MM.1S (cell line): ENCODE measurements at regions not wholly inside any gene's neighbourhood (a gene's known extent, or its start where the extent isn't known, plus 50 kb on each side); places are given as distances from the start of the nearest gene placed in this dataset.

Experiments
- DNase-seq: peaks from one replicate; pipeline ENCODE4 v3.0.0-alpha.2; 2015
- H2AFZ ChIP-seq: fragments of 300-600 bp; sonication (generic); 2 replicates; pipeline ENCODE4 v1.6.0; 2016; ENCODE audit warnings: antibody characterized with exemption, low read length
- H3F3A ChIP-seq: fragments of 300-600 bp; sonication (generic); 2 replicates; pipeline ENCODE4 v1.6.1; 2016; ENCODE audit warnings: mild to moderate bottlenecking, antibody characterized with exemption, low read length, moderate library complexity, mixed read lengths; ENCODE audit not compliant: insufficient read depth
- H3K27ac ChIP-seq: fragments of 300-600 bp; sonication (generic); 2 replicates; pipeline ENCODE4 v1.5.1; 2016; ENCODE audit warnings: mild to moderate bottlenecking, low read length
- H3K27me3 ChIP-seq: fragments of 300-600 bp; sonication (generic); replicated peaks from 2 replicates; pipeline ENCODE4 v1.6.0; 2016; ENCODE audit warnings: low read length; ENCODE audit not compliant: insufficient read depth
- H3K36me3 ChIP-seq: fragments of 300-600 bp; sonication (generic); replicated peaks from 2 replicates; pipeline ENCODE4 v1.6.1; 2016; ENCODE audit warnings: mild to moderate bottlenecking, low read length, mixed read lengths; ENCODE audit not compliant: insufficient read depth
- H3K4me1 ChIP-seq: fragments of 300-600 bp; sonication (generic); 2 replicates; pipeline ENCODE4 v1.6.1; 2016; ENCODE audit warnings: low read length, mixed read lengths
- H3K4me2 ChIP-seq: fragments of 300-600 bp; sonication (generic); 2 replicates; pipeline ENCODE4 v1.6.0; 2016; ENCODE audit warnings: low read depth, low read length
- H3K4me3 ChIP-seq: fragments of 300-600 bp; sonication (generic); 2 replicates; pipeline ENCODE4 v1.5.1; 2016; ENCODE audit warnings: low read length, mixed read lengths
- H3K79me2 ChIP-seq: fragments of 300-600 bp; sonication (generic); 2 replicates; pipeline ENCODE4 v1.6.1; 2016; ENCODE audit warnings: mixed run types, low read length, mixed read lengths
- H3K9ac ChIP-seq: fragments of 300-600 bp; sonication (generic); 2 replicates; pipeline ENCODE4 v1.6.1; 2016; ENCODE audit warnings: low read length, mixed read lengths
- H3K9me2 ChIP-seq: fragments of 300-600 bp; sonication (generic); replicated peaks from 2 replicates; pipeline ENCODE4 v1.6.1; 2016; ENCODE audit warnings: mild to moderate bottlenecking, low read length, mixed read lengths; ENCODE audit not compliant: insufficient read depth
- H3K9me3 ChIP-seq: fragments of 300-600 bp; sonication (generic); replicated peaks from 2 replicates; pipeline ENCODE4 v1.6.1; 2016; ENCODE audit warnings: mild to moderate bottlenecking, low read length, mixed read lengths; ENCODE audit not compliant: insufficient read depth
- H4K20me1 ChIP-seq: fragments of 300-600 bp; sonication (generic); 2 replicates; pipeline ENCODE4 v1.6.1; 2016; ENCODE audit warnings: mild to moderate bottlenecking, low read length, moderate library complexity, mixed read lengths; ENCODE audit not compliant: insufficient read depth
- EZH2 ChIP-seq: fragments of 300-600 bp; sonication (generic); optimal IDR thresholded peaks from 2 replicates; pipeline ENCODE3; 2017; ENCODE audit warnings: low read depth, mild to moderate bottlenecking, antibody characterized with exemption, low read length, mixed read lengths
- EZH2phosphoT487 ChIP-seq: fragments of 300-600 bp; sonication (generic); IDR thresholded peaks from 2 replicates; pipeline ENCODE4 v1.6.1; 2018; ENCODE audit warnings: antibody characterized with exemption, low read length
- TF ChIP-seq, protein P1 (sequence below): fragments of 300-600 bp; sonication (generic); IDR thresholded peaks from 2 replicates; pipeline ENCODE4 v1.5.1; 2016; ENCODE audit warnings: antibody characterized with exemption, low read length, mixed read lengths

- Histone ChIP-seq H2AFZ (no peak overlapping the region), H3K79me2 (no peaks in the 10 kb centered on the region), H3F3A (no peaks in the 10 kb centered on the region), H3K36me3 (no peaks in the 10 kb centered on the region), H3K4me2 (no peak overlapping the region), H3K9ac (no peak overlapping the region), H3K9me2 (no peaks in the 10 kb centered on the region), H3K27me3 (no peaks in the 10 kb centered on the region), H3K4me3 (no peak overlapping the region), H3K4me1 (no peaks in the 10 kb centered on the region), H3K27ac (no peak overlapping the region), H4K20me1 (no peaks in the 10 kb centered on the region), H3K9me3 (no peaks in the 10 kb centered on the region)
- no peak for DNase-seq
- TF ChIP-seq EZH2 = no peak
- TF ChIP-seq, protein P1, sequence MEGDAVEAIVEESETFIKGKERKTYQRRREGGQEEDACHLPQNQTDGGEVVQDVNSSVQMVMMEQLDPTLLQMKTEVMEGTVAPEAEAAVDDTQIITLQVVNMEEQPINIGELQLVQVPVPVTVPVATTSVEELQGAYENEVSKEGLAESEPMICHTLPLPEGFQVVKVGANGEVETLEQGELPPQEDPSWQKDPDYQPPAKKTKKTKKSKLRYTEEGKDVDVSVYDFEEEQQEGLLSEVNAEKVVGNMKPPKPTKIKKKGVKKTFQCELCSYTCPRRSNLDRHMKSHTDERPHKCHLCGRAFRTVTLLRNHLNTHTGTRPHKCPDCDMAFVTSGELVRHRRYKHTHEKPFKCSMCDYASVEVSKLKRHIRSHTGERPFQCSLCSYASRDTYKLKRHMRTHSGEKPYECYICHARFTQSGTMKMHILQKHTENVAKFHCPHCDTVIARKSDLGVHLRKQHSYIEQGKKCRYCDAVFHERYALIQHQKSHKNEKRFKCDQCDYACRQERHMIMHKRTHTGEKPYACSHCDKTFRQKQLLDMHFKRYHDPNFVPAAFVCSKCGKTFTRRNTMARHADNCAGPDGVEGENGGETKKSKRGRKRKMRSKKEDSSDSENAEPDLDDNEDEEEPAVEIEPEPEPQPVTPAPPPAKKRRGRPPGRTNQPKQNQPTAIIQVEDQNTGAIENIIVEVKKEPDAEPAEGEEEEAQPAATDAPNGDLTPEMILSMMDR = no peak
- no peak for TF ChIP-seq EZH2phosphoT487
These were observed 466.6 kb upstream of the IGFBP3 start for GRCh38 chr7:46387646-46388045.

DNA sequence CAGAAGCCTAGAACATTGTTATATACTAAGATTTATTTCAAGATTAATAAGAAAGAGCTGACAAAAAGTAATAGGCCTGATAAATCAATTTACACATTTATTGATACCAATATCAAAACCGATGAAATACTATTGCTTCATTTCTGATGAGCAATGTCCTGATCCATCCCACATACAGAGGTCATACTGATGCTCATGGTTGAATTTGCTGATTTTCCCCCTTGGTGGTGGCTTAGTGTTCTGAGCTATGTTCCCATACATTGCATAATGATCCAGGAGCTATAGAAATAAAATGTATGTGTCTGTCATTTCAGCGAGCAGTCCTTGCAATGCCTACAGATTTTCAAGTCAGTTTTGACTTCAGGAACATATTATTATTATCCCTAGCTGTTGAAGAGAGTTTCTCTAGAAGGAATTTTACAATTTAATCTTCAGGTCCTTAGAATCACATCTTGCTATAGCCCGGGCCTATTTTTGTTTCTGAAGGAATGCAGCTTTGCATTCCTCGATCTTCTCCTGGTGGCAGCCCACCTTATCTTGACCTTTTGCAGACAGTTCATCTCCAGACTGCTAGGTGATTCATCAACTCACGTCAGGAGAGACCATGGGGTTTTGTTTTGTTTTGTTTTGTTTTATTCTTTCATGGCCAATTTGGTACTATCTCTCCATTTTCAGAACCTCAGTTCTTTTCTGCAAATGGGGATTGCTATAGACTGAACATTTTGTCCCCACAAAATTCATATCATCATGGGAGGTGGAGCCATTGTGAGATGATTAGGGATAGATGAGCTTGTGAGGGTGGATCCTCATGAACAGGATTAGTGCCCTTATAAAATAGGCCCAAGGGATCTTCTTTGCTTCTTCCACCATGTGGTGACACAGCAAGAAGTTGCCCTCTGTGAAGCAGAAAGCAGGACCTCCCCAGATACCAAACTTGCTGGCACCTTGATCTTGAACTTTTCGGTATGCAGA, 465.6 kb upstream of the IGFBP3 start:
- no peak overlapping the region for H3K9ac ChIP-seq

DNA sequence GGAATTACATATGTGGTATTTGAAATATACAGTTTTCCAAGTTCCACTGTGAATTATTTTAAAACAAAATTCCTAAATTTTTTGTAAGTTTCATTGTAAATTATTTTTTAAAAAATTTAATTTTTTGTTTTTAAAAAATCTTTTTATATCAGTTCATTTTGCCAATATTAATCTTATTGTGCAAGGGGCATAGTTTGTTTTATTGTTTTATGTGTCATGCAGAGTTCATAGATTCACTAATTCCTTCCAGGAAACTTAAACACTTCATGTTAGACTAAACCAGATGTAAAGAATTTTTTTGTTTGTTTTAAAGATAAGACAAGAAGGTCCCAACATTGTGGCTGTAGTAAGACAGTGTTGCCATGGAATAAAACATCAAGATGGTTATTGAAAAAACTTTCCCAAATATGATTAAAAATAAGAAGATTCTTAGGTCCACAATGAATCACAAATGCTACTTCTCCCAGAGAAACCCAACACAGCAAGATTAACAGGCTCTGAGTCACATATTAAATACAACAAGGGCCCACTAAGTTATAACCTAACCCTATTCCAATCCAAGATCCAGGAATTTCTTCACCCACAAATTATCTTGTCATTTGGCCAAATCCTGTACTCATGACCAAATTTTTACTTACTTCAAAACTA, 464.7 kb upstream of the IGFBP3 start:
- Histone ChIP-seq H3K27ac (no peak overlapping the region), H3K4me2 (no peak overlapping the region), H3K4me1 (no peaks in the 10 kb centered on the region)

More for the DNA sequence above, 465.6 kb upstream of the IGFBP3 start:
- DNase-seq = no peak
- H3K27me3 ChIP-seq = no peaks in the 10 kb centered on the region
- no peak overlapping the region for H3K4me2 ChIP-seq
- H3K9me3 ChIP-seq = no peaks in the 10 kb centered on the region
- H4K20me1 ChIP-seq = no peaks in the 10 kb centered on the region
- no peaks in the 10 kb centered on the region for H3K4me1 ChIP-seq
- no peak overlapping the region for H3K4me3 ChIP-seq
- H3K9me2 ChIP-seq = no peaks in the 10 kb centered on the region
- no peaks in the 10 kb centered on the region for H3K79me2 ChIP-seq
- TF ChIP-seq, protein P1 = no peak
- TF ChIP-seq EZH2 (no peak), EZH2phosphoT487 (no peak)
- no peak overlapping the region for H3K27ac ChIP-seq
- no peaks in the 10 kb centered on the region for H3K36me3 ChIP-seq
- H3F3A ChIP-seq = no peaks in the 10 kb centered on the region
- H2AFZ ChIP-seq = no peak overlapping the region

More for the DNA sequence above, 464.7 kb upstream of the IGFBP3 start:
- Histone ChIP-seq H3K79me2 (no peaks in the 10 kb centered on the region), H3K27me3 (no peaks in the 10 kb centered on the region), H2AFZ (no peak overlapping the region), H3K9me3 (no peaks in the 10 kb centered on the region), H3K9me2 (no peaks in the 10 kb centered on the region), H3K36me3 (no peaks in the 10 kb centered on the region), H3F3A (no peaks in the 10 kb centered on the region), H4K20me1 (no peaks in the 10 kb centered on the region), H3K4me3 (no peak overlapping the region), H3K9ac (no peak overlapping the region)
- DNase-seq = no peak
- no peak for TF ChIP-seq EZH2
- no peak for TF ChIP-seq EZH2phosphoT487
- TF ChIP-seq, protein P1 = no peak
